Middle frontal gyrus (tissue), 1 donor: ENCODE measurements at regions not wholly inside any gene's neighbourhood (a gene's known extent, or its start where the extent isn't known, plus 50 kb on each side); places are given as distances from the start of the nearest gene placed in this dataset.
"Not testable (repeated sequence)": the region's sequence is repeated elsewhere in the genome, so short reads cannot be mapped to it uniquely, and the experiment has no call there.

Experiments used
- DNase-seq: peaks from one replicate; pipeline ENCODE4 v3.0.0-alpha.2; 2015; ENCODE audit warnings: low spot score; ENCODE audit errors: extremely low spot score

GRCh38 chr9:108467161-108467560 lies 388.6 kb downstream of the ACTL7B start:
- DNase-seq, result no peak

DNA sequence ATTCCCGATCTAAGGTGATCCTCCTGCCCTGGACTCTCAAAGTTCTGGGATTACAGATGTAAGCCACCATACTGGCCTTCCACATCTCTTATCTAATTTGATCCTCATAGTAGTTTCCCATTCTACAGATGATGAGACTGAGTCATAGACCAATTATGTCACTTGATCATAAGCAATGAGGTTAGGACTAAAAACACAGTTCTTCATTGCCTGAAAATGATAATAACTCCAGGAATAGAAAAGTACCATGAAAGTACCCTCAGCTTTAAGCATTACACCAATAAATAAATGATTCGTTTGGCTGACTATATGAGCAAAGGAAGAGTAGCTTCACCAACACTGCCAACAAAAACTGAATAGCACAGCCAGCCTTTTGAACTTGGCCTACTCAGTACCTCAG lies 389.5 kb downstream of the ACTL7B start:
- DNase-seq, result no peak

DNA sequence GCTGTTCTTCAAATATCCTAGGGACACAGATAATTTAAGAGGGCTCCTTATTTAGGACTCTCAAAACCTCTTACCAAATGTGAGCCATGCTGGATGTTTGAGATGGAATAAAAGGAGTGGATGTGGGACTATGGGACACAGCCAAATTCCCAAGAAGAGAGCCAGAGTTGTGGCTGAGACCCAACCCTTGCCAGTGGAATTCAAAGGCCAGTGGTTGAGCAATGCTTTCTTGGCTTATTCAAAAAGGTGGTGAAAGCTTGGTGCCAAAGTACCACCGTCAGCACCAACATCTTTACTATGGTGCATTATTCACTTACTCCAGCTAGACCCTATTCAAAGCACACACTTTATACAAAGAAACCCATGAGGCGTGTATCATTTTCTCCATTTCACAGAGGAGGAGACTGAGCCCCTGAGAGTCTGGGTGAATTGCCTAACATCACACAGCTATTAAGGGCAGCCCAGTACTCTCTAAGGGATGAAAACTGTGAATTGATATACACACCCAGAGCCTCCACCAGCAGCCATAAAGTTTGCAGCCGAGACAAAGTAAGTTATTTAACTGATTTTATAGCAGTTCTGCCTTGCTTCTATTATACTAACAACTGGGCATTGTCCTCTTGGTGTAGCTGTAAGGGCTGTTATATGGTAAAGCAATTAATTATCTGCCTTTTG lies 391.7 kb downstream of the ACTL7B start:
- no peak for DNase-seq

DNA sequence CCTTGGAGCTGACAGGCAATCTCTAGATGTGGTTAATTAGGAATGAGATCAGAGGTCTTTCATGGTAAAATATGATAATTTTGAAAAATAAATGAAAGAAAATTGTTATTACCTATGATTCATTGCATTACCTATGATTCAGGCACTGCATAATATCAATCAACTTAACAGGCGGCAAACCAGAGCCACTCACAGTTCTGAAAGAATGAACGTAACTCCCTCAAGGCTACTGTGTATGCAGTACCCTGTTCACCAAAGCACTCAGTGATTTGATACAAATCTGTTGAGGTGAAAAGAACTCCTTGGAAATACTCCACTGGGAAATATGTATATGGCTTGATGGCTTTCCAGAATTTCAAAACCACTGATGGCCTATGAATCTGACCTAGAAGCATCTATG lies 398.9 kb downstream of the ACTL7B start:
- no peak for DNase-seq

GRCh38 chr9:108445431-108446071 lies 410.2 kb downstream of the ACTL7B start:
- DNase-seq, result peak; percentile 34

DNA sequence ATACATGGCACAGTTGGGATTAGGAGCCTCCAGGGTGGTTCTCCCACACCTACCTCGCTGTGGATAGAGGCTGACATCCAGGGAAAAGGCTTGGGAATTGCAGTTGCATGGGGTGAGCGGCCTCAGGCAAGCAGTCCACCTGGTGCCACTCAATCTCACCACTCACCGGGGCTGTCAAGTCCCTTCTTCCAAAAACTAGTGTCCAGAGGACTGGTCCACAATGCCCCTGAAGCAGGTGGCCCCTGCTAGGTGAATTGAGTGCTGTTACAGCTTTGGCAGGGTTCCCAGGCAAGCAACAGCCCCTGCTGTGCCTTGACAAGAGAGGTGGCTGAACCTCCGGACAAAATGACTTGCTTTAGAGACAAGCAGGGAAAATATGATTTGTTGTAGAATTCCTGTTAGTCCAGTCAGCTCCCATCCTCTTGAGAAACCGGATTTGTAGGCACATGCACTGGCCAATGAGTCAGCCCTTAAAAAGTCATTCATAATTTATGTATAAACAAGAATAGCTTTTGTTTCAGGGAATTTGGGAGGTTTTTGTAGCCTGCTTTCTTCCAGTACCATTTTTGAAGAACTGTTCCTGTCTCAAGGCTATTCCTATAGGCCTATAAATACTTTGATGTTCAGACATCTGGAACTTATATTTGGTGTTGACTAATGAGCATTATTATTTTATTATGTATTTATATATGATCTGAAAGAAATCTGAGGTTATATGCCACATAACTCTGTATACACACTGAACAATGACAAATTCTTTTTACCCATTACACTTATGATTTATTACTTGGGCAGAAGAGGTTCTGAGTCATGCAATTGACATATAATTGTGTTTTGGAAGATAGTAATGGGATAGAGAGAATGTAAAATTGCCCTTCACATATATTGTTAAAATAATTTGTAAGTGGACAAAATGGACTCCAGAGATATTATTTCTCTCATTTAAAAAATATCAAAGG lies 411.1 kb downstream of the ACTL7B start:
- no peak for DNase-seq

DNA sequence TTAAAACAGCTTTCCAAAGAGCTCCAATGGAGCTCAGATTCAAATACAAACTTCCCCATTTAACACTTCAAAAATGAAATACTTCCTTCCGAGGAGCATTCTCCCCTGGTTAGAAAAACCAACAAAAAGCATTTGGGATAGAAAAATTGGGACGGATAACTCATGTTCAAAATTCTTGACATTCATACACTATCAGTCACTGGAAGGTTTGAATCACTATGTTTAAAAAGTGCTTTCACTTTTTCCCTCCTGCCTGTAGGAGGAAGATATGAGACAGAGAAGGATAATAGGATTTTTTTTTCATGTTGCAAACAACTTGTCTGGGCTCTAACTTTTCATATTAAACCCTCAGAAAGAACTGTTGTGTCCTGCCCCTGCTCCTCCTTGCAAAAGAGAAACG lies 412.0 kb downstream of the ACTL7B start:
- no peak for DNase-seq

GRCh38 chr9:108443019-108443633 lies 412.7 kb downstream of the ACTL7B start:
- DNase-seq, result no peak

DNA sequence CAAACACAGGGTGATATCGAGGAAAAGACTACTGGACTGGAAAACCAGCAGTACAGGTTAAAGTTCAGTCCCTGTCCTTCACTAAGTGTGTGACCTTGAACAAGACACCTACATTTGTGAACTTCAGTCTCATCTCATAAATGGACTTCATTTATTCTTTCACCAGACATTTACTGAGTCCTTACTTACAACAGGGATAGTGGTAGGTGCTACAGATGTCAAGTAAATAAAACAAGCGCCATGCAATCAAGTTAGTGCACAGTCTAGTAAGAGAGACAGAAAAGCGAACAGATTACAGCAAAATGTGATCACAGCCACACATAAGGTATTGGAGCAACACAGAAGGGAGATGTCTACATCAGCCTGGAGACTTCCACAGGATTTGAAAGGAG lies 413.2 kb downstream of the ACTL7B start:
- no peak for DNase-seq

DNA sequence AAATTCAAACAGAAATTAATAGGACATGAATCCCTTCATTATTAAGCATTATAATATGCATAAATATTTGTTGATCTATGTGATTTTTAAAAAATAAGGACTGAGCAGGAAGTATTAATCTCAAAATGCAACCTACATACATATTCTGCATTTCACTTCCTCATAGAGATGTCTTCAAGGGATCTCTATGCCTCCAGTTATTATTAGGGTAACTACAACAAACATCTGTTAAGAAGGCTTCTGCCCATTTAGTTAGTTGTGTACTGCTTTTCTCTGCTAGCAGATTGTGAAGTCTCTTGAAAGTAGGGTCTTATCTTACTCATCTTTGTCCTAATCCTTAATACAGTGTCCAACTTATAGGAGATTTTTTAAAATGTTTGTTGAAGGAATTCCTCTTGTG lies 414.1 kb downstream of the ACTL7B start:
- DNase-seq, result no peak

DNA sequence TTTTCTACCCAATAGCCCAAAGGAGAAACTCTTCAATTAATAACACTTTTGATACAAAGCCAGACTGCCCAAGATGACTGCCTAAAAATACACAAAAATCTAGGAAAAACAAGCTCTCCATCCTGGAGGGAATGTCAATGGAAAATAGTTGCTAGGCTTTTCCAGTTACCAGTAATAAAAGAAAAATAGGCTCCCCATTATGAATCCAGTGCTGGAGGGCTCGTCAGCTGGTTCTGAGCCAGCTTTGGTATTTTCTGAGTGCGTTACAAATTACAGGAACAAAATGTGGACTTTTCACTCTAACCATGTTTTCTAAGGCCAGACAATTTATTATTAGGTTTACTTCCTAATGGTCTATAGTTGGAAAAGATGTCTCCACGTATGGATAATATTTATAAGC lies 414.5 kb downstream of the ACTL7B start:
- DNase-seq, result no peak

GRCh38 chr9:108439947-108440346 lies 415.8 kb downstream of the ACTL7B start:
- DNase-seq, result no peak

DNA sequence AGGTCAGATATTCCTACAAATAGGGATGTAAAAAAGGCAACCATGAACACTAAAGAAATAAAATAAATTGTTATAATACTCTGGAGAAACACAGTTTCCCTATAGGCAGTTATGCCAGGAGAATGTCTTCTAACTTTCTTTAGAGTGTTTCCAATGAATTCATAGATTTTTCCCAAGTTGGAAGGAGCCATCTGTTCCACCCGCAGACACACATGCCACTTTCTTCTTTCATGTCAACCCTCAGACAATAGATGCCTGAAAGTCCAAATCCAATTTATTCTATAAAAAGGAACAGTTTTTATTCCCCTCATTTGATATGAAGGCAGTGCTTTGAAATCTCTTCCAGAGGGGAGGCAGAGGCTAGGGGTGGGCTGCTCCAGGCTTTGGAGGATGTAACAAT lies 418.1 kb downstream of the ACTL7B start:
- no peak for DNase-seq

- no peak for DNase-seq
Measured at GRCh38 chr9:108436448-108436847, 419.3 kb downstream of the ACTL7B start.

DNA sequence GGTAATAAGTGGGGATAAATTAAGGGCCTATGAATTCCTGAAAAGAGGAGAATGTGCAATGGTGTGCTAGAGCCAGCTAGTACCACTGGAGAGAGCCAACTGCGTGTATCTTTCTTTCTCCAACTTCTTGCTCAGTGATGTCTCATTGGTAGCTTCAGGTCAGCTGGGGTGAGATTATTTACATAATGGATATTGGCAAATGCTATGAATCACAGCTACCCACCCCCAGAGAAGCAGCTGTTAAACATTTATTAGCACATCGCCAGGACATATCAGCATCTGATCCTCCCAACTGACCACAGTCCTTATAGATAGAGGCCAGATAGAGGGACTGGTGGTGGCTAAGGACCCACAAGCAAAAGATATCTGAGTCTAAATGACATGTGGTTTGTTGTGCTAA lies 421.3 kb downstream of the ACTL7B start:
- no peak for DNase-seq

GRCh38 chr9:108434036-108434435 lies 421.8 kb downstream of the ACTL7B start:
- no peak for DNase-seq

DNA sequence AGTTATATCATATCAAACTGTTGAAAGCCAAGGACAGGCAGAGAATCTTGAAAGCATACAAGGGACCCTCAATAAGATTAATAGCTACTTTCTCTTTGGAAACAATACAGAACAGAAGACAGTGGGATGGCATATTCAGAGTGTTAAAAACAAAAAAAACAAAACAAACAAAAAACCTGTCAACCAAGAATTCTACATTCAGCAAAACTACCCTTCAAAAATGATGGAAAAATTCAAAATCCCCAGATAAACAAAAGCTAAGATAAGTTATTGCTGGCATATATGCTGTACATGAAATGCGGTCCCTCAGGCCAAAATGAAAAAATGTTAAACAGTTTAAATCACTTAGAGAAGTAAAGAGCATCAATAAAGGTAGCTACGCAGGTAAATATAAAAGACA lies 425.1 kb downstream of the ACTL7B start:
- DNase-seq, result no peak

GRCh38 chr9:108427751-108428150 lies 428.0 kb downstream of the ACTL7B start:
- no peak for DNase-seq

GRCh38 chr9:108426421-108426940 lies 429.3 kb downstream of the ACTL7B start:
- DNase-seq, result not testable (repeated sequence)

GRCh38 chr9:108423433-108423832 lies 432.4 kb downstream of the ACTL7B start:
- DNase-seq, result no peak

DNA sequence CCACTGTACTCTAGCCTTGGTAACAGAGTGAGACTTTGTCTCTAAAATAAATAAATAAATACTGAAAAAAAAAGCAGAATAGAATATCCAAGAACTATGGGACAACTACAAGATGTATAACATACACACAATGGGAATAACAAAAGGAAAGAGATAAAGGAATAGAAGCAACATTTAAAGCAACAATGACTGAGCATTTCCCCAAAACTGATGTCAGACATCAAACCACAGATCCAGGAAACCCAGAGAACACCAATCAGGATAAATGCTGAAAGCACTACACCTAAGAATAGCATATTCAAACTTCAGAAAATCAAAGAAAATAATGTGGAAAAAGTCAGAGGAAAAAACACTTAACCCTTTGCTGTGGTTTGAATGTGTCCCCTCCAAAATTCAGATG lies 436.4 kb downstream of the ACTL7B start:
- DNase-seq, result no peak

- DNase-seq, result no peak
Measured at GRCh38 chr9:108417726-108418125, 438.1 kb downstream of the ACTL7B start.
